ACHN (cell line): ENCODE measurements at regions not wholly inside any gene's neighbourhood (a gene's known extent, or its start where the extent isn't known, plus 50 kb on each side); places are given as distances from the start of the nearest gene placed in this dataset.

Experiments
- DNase-seq: peaks from one replicate; pipeline ENCODE4 v3.0.0-alpha.2; 2015
- in situ Hi-C: cut with HindIII; loops from 2 replicates; pipeline ENCODE4 v1.10.0; 2017; ENCODE audit warnings: low sequenced_read_pairs, low pct_ligation_motif_present, low pct_unique_long_range_greater_than_20kb

DNA sequence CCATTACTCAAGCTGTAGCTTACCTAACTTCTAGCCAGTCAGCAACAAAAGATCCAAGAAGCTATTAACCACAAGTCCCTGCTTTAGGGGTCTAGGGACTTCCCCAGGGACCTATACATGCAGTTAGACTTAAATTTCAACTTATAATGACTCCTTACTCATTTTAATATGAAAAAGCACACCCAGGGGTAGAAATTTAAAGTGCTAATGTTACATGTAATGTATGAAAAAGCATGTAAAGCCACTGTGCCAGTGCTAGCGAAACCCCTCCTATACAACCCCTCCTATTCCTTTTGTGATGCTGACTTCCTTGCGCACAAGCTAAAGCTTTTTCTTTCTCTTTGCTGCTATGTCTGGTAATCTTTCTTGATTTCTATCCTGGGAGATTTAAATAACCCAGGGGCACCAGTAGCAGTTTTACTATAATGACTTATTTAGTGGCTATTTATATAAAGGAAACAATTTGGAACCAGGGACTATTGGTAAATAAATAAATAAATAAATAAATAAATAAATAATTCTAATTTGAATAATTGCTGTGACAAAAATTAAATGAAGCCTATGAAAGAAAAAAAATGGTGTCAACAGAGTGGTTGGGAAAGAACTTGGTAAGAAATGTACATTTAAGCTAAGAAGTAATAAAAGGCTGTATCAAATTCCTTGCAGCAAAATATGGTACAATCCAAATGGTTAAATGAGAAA is 110.5 kb upstream of the MAGI2 start:
- DNase-seq: no peak
- in situ Hi-C loops: no loop called here

DNA sequence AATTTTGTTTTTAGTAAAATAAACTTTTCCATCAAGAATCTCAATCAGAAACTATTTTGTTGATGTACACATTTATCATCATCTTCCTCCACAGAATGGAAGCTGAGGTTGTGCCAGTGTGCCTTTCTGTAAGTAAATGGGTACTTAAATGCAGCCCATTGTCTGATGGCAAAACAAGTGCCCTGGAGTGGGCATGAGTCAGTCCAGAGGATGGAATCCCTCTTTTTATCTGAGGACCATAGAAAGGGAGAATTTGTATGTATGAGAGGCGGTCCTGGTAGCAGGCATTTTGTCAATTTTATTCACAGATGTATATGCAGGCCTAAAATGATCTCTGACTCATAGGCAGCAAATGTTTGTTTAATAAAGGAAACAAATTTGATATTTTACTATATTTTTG is 102.1 kb upstream of the MAGI2 start:
- in situ Hi-C loops: no loop called here
- no peak for DNase-seq

DNA sequence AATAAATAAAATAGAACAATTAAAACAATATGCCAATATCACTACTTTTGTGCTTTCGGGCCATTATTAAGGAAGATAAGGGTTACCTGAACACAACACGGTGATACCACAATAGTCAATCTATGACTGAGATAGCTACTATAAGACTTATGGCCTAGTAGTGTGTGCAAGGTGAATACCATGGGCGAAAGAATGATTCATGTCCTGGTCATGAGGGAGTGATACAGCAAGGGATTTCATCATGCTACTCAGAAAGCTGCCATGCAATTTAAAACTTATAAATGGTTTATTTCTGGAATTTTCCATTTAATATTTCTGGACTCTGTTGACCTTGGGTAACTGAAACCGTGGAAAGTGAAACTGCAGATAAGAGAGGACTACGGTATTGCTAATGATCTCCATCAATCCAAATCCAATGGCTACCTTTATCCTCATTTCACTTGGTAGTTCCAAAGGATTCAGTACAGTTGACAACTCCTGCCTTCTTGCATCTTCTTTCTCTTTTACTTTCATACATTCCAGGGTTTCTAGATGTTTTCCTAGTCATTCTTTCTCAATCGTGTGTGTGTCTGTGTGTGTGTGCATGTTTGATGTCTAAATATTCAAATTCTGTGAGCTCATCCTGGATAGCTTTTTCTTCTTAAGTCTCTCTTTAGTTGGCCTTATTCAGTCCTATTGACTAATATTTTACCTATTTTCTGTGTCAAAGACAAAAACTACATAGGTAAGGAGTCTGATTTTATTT is 100.5 kb upstream of the MAGI2 start:
- peak; percentile 29 for DNase-seq
- in situ Hi-C loops: no loop called here

DNA sequence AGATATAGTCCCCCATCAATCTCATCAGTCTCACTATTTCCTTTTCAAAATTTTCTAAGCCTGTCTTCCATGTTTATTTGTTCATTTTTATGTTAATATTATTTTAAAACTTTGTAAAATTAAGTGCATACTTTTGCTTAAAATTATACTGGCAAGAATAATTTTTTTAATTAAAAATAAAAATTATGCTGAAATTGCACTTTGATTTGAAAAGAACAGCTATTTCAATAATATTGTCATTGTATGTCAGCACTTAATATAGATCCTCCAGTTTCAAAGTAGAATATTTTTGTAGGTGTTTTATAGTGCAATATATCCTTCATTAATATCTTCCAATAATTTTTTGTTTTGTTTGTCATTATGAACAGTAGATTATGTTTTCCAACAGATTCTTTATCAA is 99.0 kb upstream of the MAGI2 start:
- in situ Hi-C loops: no loop called here
- DNase-seq: no peak

DNA sequence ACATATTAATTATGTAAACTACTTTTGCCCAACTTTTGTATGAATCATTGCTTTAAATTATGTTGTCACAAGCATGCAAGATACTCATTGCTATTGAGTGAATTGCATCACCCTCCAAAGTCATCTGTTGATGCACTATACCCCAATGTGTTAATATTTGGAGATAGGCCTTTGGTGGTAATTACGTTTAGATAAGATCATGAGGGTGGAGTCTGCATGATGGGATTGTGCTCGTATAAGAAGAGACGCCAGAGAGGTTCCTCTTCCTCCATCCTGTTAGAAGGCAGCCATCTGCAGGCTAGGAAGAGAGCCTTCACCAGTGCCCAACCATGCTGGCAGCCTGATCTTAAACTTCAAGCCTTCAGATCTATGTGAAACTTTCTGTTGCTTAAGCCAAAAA is 95.3 kb upstream of the MAGI2 start:
- no peak for DNase-seq

DNA sequence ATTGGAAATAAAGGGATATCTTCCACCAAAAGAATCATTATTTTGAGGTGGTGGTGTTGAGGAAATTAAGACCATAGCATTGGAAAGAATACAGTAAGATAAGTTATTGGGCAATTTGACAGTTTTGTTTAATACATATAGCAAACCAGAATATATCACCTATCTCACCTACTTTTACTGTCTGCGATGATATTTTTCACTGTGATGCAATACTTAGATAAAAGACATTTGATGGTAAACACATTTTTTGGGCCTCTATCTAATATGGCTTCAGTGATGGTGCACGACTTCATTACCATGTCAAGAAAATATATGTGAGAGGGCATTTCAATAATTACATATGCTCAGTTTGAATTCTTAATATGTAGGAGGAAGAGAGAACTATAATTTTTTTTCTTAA is 93.7 kb upstream of the MAGI2 start:
- in situ Hi-C loops: no loop called here
- no peak for DNase-seq

More for the DNA sequence above, 95.3 kb upstream of the MAGI2 start:
- in situ Hi-C loops: no loop called here

DNA sequence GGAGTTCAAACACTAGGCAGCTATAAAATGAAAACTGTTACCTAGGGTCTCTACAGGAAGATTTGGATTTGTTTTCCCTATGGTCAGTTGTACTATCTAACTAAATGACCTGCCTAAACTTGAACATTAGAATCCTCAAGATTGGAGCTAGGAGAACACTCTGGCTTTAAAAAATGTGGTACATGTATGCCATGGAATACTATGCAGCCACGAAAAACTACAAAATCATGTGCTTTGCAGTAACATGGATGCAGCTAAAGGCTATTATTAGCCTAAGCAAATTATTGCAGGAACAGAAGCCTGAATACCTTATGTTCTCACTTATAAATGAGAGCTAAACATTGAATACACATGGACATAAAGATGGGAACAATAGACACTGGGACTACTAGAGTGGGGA is 87.1 kb upstream of the MAGI2 start:
- in situ Hi-C loops: no loop called here
- no peak for DNase-seq

DNA sequence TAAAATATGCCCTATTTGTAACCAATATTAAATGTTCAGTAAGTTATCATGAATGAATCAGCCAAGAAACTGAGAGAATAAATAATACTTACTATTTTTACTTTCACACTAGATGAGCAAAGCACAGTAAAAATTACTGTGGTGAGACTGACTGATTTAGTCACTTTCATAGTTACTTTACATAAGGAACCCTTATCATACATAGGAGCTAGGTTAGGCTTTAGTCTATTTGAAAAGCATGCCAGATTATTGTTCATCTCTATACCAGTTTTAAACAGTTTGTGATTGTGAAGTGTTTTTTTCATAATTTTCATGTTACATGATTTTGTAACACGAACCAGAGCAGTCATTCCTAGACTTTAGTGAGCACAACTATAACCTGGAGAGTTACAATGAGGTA is 80.7 kb upstream of the MAGI2 start:
- in situ Hi-C loops: no loop called here
- DNase-seq: no peak

DNA sequence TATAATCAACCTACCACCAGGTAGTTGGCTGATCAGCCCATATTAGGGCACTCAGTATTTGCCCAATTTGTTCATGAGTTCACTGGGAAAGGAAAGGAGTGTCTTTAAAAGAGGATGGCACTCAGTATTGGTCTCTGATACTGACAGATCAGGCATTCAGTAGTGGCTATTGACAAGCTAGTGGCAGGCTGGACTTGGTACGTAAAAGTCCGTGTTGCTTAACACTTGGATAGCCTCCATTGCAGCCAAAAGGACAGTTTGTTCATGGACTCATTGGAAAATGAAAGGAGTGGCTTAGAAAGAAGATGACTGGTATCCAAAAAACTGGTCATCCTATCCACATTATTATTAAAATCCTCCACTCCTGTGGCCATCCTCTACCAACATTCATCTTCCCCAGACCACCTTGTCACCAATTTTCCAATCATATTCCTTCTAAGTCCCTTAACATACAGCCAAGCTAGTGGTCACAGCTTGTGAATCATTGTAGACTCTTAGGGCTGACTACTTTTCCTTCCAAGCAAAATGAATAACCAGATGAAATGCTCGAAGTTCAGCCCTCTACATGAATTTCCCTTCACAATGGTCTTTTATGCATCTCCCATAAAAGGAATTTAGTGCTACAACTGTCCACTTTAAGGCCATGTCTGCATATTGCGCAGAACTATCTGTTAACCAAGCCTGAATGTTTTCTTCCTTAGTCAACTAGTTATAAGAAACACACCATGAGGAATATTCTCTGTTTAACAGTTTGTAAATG is 78.6 kb upstream of the MAGI2 start:
- no peak for DNase-seq
- in situ Hi-C loops: no loop called here

DNA sequence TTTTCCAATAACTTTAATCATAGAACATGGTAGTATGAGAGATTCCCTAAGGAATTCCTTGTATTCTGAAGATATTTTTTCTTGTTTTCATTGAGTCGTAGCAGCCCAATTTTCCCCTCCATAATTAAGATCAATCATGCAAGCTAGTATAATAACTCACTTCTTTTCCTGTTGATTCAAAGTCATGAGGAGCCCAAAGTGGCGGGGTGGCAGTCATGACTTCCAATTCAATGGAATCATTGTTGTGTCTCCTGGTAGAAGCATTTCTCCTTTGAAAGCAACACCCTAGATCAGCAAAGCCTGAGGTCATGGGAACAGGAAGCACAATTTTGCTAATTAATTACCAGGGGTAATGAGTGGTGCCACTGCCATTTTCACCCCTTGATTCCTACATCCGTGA is 77.6 kb upstream of the MAGI2 start:
- in situ Hi-C loops: no loop called here
- DNase-seq: no peak

DNA sequence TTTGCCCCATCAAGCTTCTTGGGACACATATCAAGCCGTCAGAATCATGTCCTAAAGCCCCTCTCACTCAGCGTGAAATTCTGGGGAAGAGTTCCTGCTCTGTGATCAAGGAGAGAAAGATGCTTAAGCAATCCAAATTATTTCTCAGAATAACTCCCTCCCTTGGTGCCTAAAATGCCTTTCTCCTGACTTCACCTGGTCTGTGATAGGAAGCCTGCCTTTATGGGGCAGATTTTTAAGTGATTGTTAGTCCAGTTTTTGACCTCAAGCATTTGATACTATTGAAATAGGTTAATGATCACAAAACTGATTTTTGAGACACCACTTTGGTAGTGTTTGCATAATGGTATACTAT is 76.4 kb upstream of the MAGI2 start:
- DNase-seq: peak; percentile 59
- in situ Hi-C loops: no loop called here

DNA sequence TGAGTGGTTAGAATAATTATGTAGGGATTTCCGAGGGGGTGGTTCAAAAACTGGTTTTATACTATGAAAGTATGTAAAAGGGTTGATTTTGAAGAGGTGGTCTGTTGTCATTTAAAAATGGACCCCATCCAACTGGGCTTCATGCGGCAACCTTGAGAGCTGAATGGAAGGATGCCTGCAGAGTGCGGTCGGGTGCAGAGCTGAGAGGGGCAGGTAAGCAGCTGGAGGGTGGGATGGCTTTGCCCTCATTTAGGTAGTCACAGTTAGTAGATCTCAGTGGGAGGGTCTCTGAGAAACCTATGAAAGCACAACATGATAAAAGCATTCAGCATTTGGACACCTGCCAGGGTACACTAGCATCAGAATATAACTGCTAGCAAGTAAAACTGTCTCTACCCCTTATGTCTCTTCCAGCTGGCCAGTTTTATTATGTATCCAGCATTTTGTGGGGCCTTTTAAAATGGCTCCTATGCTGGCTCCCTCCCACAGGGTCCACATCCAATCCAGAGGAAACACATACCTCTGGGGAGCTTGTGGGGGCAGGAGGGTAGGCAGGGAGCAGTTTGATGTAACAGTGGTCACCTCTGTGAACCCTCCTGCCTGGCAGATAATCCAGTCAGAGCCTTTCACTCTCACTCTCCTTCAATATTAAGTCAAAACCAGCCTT is 75.9 kb upstream of the MAGI2 start:
- no peak for DNase-seq
- in situ Hi-C loops: no loop called here

DNA sequence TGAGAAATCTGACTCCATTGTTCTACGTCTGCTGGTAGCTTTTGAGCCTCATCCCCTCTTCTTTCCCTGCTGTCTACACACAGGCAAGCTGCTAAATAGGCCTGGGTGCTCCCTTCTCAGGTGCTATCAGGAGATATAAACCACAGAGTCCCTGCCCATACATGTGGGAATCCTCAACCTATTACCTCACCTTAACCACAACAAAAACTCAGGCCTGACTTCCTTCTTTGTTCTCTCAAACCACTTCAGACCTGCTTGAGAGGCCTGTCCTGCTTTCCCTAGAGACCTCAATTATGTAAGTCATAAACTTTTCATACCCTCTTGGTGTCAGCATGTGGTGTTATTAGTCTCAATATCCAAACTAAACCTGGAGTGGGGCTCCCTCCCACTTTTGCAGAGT is 75.0 kb upstream of the MAGI2 start:
- DNase-seq: peak; percentile 11
- in situ Hi-C loops: no loop called here

DNA sequence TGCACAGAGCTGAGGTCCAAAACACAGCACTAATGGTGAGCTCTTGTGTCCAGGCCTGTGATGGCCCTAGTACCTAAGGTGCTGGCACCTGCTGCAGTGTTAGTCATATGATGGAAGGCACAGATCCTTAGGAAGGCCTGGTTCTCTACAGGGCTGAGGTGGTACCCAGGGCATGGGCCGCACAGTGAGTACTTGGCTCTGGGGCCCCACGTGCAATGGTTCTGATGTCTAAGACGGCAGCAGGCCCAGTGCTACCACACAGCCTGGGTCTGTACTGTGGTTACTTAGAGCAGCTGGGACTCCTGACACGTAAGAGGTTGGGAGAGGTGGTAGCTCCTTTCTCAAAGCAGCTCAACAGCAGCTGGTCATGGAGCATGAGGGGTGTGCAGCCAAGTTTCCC is 70.6 kb upstream of the MAGI2 start:
- in situ Hi-C loops: no loop called here
- no peak for DNase-seq

DNA sequence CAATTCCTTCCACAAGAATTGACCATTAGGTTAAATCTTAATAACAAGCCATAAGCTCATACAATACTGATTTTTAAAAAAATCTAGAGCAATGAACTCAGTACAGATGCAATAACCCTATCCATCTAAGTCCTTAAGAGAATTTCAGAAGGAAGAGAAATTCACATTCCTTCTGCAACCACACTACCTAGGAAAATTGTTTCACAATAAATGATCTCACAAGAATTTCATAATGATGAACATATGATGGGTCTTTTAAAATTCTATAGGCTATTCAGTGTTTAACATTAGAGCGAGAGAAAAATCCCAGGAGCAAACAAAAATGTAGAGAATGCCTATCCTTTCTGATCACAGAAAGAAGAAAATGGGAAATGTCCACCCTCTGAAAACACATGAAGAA is 70.0 kb upstream of the MAGI2 start:
- in situ Hi-C loops: no loop called here
- no peak for DNase-seq

DNA sequence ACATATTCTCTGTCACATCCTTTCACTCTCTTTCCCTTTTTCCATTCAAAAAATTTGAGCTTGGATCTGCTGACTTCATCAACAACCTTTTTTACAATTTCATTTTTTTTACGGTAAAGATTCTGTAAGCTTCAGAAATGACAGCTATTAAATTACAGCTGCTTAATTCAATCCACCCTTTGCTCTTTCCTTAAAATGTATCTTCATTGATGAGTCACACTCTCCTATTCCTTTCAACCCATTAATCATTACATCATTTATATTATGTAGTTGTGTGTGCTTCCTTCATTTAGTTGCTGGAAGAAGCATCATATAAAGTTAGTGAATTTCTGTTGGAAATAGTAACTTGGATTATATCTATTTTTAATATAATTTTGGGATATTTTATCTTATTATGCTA is 67.1 kb upstream of the MAGI2 start:
- no peak for DNase-seq
- in situ Hi-C loops: no loop called here

DNA sequence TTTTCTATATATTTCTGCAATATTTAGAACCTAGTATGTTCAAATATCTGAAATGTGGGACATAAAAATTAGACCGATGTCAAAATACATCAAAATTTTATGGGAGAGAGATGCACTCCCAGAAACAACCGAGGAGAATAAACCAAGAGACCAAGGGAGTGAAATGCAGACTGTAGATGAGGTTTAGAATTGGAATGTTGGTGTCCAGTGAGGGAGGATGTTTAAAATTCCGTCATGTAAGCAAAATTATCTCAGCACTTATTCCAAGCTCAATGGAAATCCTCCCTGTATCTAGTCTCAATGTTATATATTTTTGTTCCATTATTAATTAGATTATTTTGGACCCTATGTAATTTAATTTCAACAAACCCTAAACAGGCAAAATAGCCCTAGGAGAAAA is 61.9 kb upstream of the MAGI2 start:
- no peak for DNase-seq
- in situ Hi-C loops: no loop called here

DNA sequence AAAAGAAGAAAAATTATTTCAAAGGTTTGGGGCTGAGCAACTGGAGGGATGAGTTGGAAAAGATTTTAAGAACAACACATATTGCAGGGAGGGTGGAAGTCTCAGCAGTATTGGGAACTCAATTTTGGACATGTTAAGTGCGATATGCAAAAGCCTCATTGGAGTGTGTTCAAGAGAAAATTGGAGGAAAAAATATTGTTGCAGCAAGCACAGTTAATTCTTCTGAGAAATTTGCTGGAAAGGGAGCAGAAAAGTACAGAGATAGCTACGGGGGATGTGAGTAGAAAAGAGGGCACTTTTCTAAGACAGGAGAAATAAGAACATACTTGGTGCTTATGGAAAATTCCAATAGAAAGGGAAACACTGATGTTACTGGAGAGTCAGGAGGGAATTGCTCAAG is 59.8 kb upstream of the MAGI2 start:
- in situ Hi-C loops: no loop called here
- no peak for DNase-seq

DNA sequence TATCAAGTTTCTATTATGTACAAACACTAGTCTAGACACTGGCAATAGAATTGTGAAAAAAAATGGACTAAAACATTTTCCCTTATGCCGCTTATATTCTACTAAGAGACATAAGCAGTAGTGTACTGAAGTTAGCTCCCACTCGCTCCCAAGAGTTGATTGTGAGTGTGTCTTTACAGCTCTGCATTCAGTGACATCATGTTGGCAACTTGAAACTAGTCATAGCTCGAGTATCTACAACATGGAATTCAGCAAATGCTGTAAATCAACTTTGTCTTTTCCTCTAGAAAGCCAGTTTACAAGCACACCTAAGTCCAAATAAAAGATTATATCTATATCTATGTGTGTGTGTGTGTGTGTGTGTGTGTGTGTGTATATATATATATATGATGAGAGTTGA is 58.8 kb upstream of the MAGI2 start:
- in situ Hi-C loops: no loop called here
- no peak for DNase-seq
